NCI-H2196 treated with DMSO at 0.1 percent for 48 hours (cell line): ENCODE measurements at regions not wholly inside any gene's neighbourhood (a gene's known extent, or its start where the extent isn't known, plus 50 kb on each side); places are given as distances from the start of the nearest gene placed in this dataset.
"Not testable (repeated sequence)": the region's sequence is repeated elsewhere in the genome, so short reads cannot be mapped to it uniquely, and the experiment has no call there.

Experiments
- DNase-seq: peaks from one replicate; lab custom pipeline; 2025; ENCODE audit not compliant: unreplicated experiment; lab: John Stamatoyannopoulos, UW

DNA sequence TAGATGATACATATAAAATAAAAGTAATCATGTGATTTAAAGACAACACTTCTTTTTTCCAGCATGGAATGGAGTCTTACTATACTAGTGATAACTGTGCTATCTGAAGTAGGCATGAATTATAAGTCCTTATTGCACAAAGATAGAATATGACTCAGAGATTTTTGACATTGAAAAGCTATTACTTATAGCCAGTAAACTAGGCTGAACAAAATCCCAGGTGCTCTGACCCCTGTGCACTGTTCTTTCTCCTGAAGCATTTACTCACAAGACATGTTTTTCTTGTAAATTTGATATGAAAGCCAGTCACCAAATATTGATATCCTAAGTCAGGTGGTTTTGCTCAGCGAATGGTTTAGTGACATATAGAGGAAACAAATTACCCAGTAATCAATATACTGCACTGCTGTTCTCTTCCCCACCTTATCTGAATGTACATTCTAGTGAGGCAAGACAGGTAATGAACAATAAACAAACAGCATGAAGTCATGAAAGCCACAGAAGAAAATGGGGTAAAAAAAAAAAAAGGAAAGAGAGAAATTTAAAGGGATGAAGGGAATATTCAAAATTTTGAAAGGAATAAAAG, 1567.0 kb upstream of the SPRY2 start:
- DNase-seq = no peak

GRCh38 chr13:81888855-81889254, 1547.9 kb upstream of the SPRY2 start:
- DNase-seq = no peak

DNA sequence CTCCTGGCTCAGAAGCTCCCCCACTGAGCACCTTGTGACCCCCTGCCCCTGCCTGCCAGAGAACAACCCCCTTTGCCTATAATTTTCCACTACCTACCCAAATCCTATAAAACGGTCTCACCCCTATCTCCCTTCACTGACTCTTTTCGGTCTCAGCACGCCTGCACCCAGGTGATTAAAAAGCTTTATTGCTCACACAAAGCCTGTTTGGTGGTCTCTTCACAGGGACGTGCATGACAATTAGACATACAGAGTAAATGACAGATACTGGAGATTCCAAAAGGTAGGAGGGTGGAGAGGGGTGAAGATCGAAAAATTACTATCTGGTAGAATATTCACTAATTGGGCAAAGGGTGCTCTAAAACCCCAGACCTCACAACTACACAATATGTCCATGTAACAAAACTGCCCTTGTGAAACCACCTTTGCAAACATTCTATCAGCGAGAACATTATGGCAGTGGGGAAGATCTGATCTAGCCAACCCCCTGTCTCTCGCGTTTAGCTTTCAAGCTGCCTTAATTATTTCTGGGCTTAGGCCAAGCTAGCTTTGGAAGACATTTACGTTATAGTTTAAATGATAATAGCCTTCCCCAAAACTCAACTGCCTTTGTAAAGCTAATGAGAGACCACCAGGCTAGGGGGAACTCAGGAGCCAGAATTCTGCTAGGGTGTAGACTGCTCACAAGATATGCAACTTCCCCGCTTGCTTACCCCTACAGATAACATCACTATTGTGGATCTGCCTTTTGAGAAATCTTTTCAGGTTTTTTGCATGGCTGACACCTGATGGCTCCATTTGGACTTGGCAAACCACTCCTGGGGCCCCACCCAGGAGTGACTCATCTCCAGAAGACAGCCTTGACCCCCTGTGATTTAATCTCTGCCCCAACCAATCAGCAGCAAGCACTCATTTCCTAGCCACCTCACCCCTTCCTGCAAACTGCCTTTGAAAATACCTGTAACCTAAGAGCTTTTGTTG, 1534.0 kb upstream of the SPRY2 start:
- no peak for DNase-seq

DNA sequence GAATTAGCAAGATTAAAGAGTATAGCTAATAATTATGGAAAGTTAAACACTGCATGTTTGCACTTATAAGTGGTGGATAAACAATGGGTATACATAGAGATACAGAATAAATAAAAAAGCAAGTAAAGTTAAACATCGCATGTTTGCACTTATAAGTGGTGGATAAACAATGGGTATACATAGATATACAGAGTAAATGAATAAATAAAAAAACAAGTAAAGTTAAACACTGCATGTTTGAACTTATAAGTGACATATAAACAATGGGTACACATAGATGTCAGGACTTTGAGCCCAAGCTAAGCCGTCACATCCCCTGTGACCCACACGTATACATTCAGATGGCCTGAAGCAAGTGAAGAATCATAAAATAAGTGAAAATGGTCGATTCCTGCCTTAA, 1533.3 kb upstream of the SPRY2 start:
- DNase-seq = no peak

- DNase-seq = no peak
Measured at GRCh38 chr13:81872581-81872980, 1531.7 kb upstream of the SPRY2 start.

GRCh38 chr13:81871751-81872325, 1530.9 kb upstream of the SPRY2 start:
- not testable (repeated sequence) for DNase-seq

DNA sequence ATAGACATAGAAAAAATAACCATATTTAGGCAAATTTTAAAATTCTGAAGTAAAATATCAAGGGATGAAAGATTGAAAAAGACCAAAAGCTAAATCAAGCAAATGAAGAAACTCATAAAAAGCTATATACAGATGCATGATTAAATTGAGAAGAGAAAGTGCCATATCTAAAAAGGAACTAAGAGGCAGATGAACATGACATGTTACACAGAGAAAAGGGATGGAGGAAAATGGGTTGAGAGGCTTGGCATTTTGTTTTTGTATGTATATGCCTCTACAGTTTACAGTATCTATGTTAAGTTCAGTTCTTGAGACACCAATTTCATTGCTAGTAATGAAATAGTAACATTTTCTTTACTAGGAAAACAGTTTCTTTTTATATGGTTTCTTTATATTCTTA, 1507.4 kb upstream of the SPRY2 start:
- DNase-seq = no peak

GRCh38 chr13:81846771-81847170, 1505.8 kb upstream of the SPRY2 start:
- DNase-seq = no peak

DNA sequence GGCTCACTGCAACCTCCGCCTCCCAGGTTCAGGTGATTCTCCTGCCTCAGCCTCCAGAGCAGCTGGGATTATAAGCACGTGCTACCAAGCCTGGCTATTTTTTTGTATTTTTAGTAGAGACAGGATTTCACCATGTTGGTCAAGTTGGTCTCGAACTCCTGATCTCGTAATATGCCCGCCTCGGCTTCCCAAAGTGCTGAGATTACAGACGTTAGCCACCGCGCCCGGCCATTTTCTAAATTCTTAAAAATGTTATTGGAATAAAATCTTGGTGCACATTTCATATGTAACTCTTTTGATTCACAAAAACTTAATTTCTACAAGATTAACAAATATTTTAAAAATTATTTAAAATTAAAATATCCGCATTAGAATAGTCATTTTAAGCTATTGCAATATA, 1480.3 kb upstream of the SPRY2 start:
- DNase-seq = no peak

DNA sequence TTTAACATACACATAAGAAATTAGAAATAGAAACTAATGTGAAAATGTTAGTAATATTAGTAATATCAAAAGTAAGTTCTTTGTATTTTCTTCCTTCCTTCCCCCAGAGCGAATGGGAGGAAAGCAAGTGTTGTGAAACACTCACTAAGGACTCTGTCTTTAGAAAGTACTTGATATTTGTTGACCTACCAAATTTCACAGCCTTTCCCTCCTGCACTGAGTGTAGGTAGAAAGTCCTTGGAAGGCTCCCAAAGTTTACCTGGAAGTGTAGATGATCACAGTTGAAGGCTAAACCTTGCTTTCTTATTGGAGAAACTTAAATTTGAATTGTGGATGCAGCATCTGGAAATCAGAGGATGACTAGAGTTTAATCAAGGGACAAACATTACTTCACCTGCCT, 1459.5 kb upstream of the SPRY2 start:
- no peak for DNase-seq

DNA sequence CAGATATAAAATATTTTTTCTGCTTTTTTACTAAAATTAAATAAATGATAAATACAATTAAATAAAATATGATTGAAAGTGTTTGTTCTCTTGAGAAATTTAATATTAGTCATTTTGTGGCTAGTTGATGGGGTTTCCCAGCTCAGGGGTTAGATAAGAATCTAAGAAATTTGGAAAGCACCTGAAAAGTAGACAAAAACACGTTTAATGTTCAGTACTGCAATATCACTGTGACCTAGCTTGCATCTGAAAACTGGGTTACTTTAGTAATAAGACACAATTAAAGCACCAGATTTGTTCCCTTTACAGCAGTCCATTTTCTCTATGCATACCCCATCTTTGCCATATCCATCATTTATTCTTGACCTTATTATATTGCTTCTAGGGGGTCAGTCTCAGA, 1454.8 kb upstream of the SPRY2 start:
- no peak for DNase-seq

DNA sequence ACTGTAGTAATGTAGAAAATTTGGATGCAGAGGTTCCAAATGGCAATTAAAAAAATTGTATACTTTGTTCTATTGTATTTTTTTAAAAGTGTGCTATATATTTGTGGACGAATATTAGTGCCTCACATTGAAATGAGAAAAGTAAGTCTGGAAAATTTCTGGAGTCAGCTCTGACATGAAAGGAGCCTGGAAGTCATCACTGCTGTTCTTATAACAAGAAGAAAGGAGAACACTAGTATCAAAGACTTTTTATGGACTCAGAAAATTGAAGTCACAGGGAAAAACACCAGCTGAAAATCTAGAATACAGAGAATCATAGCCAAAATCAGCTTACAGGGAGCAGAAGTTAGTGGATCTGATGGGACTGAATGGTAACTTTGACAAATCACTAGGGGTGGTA, 1450.7 kb upstream of the SPRY2 start:
- no peak for DNase-seq

GRCh38 chr13:81781471-81781870, 1440.5 kb upstream of the SPRY2 start:
- DNase-seq = no peak

DNA sequence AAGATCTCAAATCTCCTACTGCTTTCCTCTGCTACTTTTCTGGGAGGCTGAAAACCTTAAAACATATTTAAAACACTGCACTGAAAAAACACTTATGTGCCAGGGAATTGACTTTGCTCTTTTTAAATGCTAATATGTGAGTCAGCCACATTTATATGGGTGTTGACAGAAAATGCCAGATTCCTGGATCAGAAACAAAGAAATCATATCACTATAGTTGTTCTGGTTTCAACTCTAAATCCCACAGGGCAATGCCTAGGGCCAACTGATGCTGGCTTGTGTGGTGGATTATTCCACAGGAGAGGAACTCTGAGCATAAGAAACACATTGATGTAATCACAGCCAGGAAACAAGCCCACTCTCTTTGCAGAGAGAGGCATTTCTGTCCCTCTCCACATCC, 1439.0 kb upstream of the SPRY2 start:
- DNase-seq = no peak

- DNase-seq = no peak
Measured at GRCh38 chr13:81778350-81778749, 1437.4 kb upstream of the SPRY2 start.

GRCh38 chr13:81773263-81773662, 1432.3 kb upstream of the SPRY2 start:
- DNase-seq = no peak

- DNase-seq = no peak
Measured at GRCh38 chr13:81771951-81772350, 1431.0 kb upstream of the SPRY2 start.

DNA sequence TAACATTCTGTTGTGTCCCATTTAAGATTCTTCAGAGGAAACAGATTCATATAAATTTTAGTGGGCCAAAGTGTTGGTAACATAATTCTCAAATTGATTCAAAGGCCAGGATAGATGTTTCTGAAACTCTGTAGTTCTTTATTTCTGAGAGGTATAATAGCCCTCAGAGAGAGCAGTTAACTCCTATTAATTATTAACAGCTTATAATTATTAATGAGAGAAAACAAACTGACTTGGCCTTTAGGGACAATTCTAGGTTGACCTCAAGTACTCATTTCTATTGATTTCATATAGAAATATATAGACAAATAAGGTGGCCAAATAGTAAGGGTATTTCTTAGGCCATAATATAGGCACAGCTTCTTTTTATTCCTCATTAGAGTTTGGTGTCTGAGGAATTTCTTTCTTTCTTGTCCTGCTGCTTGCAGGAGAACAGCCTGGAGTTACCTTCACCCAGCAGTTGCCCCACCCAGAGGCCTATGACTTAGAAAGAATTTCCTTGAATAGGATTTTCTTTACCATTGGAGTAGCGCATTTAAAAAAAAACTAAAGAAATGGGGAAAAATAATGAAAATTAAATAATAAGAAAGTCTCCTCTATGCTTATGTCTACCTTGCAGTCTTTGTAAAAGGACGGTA, 1430.1 kb upstream of the SPRY2 start:
- DNase-seq = no peak

DNA sequence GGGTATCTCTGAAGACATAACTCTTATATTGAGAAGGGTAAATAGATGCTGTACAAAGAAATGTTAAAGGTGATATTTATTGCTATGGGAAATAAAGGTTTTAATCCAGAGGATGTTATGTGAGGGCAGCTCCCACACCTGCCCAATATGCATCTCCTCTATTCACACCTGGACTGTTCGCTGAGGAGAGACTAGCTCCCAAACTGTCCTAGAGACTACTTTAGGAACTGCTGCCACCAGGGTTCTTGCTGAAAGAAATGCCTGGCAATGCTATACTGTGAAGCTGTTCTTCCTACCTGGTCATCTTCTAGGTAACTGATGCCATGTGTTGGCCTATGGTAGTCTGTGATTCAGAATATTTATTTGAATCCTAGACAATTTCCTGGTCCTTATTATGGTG, 1421.5 kb upstream of the SPRY2 start:
- no peak for DNase-seq

GRCh38 chr13:81760316-81760715, 1419.4 kb upstream of the SPRY2 start:
- no peak for DNase-seq

DNA sequence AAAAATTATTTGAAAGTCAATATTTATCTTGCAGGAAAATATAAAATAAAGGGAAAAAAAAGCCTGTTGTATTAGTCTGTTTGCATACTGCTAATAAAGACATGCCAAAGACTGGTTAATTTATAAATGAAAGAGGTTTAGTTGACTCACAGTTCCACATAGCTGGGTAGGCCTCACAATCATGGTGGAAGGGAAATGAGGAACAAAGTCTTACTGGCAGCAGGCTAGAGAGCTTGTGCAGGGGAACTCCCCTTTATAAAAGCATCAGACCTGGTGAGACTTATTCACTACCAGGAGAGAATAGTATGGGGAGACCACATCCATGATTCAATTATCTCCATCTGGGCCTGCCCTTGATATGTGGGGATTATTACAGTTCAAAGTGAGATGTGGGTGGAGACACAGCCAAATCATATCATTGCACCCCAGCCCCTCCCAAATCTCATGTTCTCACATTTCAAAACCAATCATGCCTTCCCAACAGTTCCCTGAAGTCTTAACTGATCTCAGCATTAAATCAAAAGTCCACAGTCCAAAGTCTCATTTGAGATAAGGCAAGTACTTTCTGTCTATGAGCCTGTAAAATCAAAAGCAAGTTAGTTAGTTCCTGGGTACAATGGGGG, 1416.5 kb upstream of the SPRY2 start:
- no peak for DNase-seq
